ENCODE measurements at regions not wholly inside any gene's neighbourhood (a gene's known extent, or its start where the extent isn't known, plus 50 kb on each side); places are given as distances from the start of the nearest gene placed in this dataset.

DNA sequence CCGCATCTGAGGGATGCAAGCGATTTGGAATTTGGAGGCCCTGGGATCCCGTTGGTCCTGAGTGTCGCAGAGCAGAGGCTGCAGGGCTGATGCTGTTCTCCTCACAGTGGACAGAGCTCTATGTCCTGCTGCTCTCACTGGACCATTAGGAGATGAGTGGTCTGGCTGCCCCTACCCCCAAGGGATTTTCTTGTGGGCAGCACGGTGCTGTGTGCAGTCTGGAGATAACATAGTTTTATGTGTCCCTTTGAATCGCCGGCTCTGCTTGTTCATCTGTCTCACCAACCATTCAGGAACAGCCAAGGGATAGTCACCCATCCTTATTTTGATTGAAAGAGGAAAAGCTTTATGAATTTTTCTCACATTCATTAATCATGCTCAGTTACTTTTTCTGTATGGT, 49.9 kb downstream of the CHRM3 start:
- Mint-ChIP-seq H3K27me3 (peaks cover 11% of the 10 kb centered on the region), H3K36me3 (ENCODE audit: low read depth) (no peaks in the 10 kb centered on the region), H3K27ac (no peak overlapping the region), H3K4me1 (no peaks in the 10 kb centered on the region), H3K4me3 (no peak overlapping the region)
- no peak for DNase-seq
- H3K9me3 ChIP-seq (ENCODE audit: control insufficient read depth, low read length, poor library complexity, severe bottlenecking): no peaks in the 10 kb centered on the region
- no peak for ATAC-seq

DNA sequence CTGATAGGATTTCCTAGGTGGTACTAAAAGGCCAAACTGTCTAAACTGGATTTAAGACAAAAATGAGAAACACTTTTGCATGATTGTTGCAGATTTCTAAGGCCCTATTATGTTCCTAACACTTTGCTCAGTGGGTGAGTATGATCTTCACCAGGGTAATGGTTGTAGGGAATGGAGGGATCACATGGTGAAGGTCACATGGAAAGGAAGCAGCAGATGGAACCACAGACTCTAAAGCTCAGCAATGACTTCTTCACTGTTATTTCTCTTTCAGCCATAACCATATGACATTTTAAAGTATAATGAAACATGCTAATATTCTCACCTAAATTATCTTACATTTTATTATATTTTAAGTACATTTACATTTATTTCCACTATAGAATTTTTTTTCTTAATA, 51.5 kb downstream of the CHRM3 start:
- Mint-ChIP-seq H3K27ac (no peak overlapping the region), H3K27me3 (peaks cover 11% of the 10 kb centered on the region), H3K4me3 (no peak overlapping the region), H3K36me3 (ENCODE audit: low read depth) (no peaks in the 10 kb centered on the region), H3K4me1 (no peaks in the 10 kb centered on the region)
- ATAC-seq (no peak), DNase-seq (no peak)
- no peaks in the 10 kb centered on the region for H3K9me3 ChIP-seq (ENCODE audit: control insufficient read depth, low read length, poor library complexity, severe bottlenecking)

DNA sequence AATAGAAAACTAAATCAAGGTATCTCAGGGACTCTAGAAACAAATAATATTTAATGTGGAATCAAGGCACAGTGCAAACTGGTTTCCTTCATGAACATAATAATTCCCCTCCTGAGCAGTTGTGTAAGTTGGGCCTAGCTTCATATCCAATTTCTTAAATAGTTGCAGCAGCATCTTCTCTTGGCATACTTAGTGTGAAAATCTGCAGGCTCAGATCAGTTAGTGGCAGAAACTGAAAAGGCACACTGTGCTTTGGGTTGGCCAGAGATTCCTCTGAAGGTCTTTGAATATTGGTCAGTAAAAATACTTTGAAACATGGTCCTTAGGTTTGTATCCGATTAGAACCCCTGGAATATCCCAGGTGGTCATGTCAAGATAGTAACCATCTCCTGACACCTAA, 52.5 kb downstream of the CHRM3 start:
- Mint-ChIP-seq H3K27ac (no peak overlapping the region), H3K27me3 (peaks cover 11% of the 10 kb centered on the region), H3K36me3 (ENCODE audit: low read depth) (no peaks in the 10 kb centered on the region), H3K4me1 (no peaks in the 10 kb centered on the region), H3K4me3 (no peak overlapping the region)
- DNase-seq (no peak), ATAC-seq (no peak)
- H3K9me3 ChIP-seq (ENCODE audit: control insufficient read depth, low read length, poor library complexity, severe bottlenecking): no peaks in the 10 kb centered on the region

DNA sequence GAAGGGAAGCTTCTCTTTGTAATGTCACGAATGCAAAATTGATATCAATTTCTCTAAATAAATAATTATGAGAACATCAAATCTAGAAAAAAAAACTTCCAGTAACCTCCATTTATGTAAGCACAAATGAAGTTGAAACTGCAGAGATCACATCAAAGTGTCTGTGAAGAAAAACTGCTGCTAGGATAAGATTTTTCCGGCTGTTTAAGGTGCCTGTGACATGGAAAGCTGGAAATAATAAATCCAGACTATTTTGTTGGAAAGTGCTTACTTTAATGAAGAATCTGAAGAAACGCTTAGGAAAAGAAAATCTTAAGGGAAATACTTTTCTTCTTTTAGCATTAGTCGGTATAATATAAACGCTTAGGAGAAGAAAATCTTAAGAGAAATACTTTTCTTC, 57.0 kb downstream of the CHRM3 start:
- Mint-ChIP-seq H3K4me1 (no peaks in the 10 kb centered on the region), H3K27me3 (peaks cover 3% of the 10 kb centered on the region), H3K4me3 (no peak overlapping the region), H3K27ac (no peak overlapping the region), H3K36me3 (ENCODE audit: low read depth) (no peaks in the 10 kb centered on the region)
- no peaks in the 10 kb centered on the region for H3K9me3 ChIP-seq (ENCODE audit: control insufficient read depth, low read length, poor library complexity, severe bottlenecking)
- ATAC-seq: no peak
- no peak for DNase-seq

DNA sequence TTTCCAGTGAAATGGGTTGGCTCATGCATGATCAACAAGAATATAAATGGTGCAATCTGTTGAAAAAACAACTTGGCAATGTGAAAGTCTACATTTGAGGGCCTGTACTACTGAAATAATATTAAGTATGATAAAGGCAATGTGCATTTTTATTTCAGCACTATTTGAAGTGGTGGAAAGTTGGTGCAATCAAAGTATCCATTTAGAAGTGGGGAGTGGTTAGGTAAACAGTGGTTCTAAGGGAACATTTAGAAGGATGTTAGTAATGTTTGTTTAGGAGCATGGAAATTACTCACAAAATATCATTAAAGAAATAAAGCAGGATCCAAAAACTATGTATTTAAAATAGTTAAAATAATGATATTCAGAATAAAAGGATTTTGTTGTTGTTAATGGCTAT, 60.2 kb downstream of the CHRM3 start:
- H3K27me3 Mint-ChIP-seq: no peaks in the 10 kb centered on the region
- H3K27ac Mint-ChIP-seq: no peak overlapping the region
- ATAC-seq: no peak
- H3K4me3 Mint-ChIP-seq: no peak overlapping the region
- no peaks in the 10 kb centered on the region for H3K9me3 ChIP-seq (ENCODE audit: control insufficient read depth, low read length, poor library complexity, severe bottlenecking)
- no peak for DNase-seq
- H3K36me3 Mint-ChIP-seq (ENCODE audit: low read depth): no peaks in the 10 kb centered on the region
- H3K4me1 Mint-ChIP-seq: no peaks in the 10 kb centered on the region

DNA sequence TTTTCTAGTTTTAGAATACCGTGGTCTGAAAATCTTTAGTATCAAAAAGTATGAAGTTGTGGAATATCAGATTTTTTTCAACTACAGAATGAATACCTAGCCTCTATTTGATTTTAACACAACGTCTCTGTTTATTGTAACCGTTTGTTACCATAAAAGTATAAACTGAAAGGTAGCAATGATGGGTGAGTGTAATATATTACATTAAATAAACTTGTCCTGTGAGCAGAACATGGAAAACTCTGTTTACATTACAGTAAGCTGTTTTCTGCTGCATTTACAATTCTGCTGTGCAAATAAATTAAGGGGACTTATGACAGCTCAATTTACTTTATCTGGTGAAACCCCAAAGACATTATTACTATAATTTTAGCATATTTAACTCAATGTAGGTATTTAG, 62.5 kb downstream of the CHRM3 start:
- H3K27ac Mint-ChIP-seq: no peak overlapping the region
- H3K4me3 Mint-ChIP-seq: no peak overlapping the region
- H3K27me3 Mint-ChIP-seq: no peaks in the 10 kb centered on the region
- no peak for DNase-seq
- no peak for ATAC-seq
- H3K36me3 Mint-ChIP-seq (ENCODE audit: low read depth): no peaks in the 10 kb centered on the region
- no peaks in the 10 kb centered on the region for H3K4me1 Mint-ChIP-seq
- no peaks in the 10 kb centered on the region for H3K9me3 ChIP-seq (ENCODE audit: control insufficient read depth, low read length, poor library complexity, severe bottlenecking)

DNA sequence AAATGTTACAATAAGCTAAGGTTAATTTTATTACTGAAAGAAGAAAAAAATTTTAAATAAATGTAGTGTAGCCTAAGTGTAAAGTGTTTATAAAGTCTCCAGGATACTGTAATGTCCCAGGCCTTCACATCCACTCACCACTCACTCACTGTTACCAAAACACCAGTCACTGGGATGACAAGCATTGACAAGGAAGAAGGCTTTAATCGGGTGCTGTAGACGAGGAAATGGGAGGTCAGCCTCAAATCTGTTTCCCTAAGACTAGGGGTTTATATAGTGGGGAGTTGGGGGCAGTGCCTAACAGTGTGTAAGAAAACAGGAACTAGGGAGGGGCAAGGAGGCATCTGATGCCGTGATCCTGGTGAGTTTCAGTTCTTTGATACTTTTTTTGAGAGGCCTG, 69.4 kb downstream of the CHRM3 start:
- no peak for ATAC-seq
- no peak overlapping the region for H3K27ac Mint-ChIP-seq
- H3K4me1 Mint-ChIP-seq: peaks cover 2% of the 10 kb centered on the region
- peaks cover 3% of the 10 kb centered on the region for H3K9me3 ChIP-seq (ENCODE audit: control insufficient read depth, low read length, poor library complexity, severe bottlenecking)
- no peak overlapping the region for H3K4me3 Mint-ChIP-seq
- H3K36me3 Mint-ChIP-seq (ENCODE audit: low read depth): no peaks in the 10 kb centered on the region
- H3K27me3 Mint-ChIP-seq: no peaks in the 10 kb centered on the region
- no peak for DNase-seq

DNA sequence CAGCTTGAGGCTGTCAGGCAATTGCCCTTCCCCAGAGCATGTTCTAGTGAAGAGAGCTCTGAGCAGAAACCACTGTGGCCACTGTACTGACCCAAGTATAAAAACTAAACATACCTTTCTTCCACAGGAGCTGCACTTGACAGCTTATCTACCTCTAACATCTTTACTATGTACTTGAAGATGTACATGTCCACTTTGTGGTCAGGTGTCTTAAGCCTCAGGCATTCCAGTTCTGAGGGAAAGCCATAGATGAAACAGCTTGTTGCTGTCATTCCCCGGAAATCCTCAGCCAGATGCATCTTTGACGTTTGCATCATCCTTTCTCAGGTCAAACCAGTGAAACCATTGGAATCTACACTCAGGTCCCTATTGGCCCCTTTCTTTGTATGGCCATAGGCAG, 70.4 kb downstream of the CHRM3 start:
- no peaks in the 10 kb centered on the region for H3K27me3 Mint-ChIP-seq
- H3K27ac Mint-ChIP-seq: no peak overlapping the region
- no peak for ATAC-seq
- H3K4me1 Mint-ChIP-seq: peaks cover 2% of the 10 kb centered on the region
- peaks cover 3% of the 10 kb centered on the region for H3K9me3 ChIP-seq (ENCODE audit: control insufficient read depth, low read length, poor library complexity, severe bottlenecking)
- H3K36me3 Mint-ChIP-seq (ENCODE audit: low read depth): no peaks in the 10 kb centered on the region
- DNase-seq: no peak
- no peak overlapping the region for H3K4me3 Mint-ChIP-seq

DNA sequence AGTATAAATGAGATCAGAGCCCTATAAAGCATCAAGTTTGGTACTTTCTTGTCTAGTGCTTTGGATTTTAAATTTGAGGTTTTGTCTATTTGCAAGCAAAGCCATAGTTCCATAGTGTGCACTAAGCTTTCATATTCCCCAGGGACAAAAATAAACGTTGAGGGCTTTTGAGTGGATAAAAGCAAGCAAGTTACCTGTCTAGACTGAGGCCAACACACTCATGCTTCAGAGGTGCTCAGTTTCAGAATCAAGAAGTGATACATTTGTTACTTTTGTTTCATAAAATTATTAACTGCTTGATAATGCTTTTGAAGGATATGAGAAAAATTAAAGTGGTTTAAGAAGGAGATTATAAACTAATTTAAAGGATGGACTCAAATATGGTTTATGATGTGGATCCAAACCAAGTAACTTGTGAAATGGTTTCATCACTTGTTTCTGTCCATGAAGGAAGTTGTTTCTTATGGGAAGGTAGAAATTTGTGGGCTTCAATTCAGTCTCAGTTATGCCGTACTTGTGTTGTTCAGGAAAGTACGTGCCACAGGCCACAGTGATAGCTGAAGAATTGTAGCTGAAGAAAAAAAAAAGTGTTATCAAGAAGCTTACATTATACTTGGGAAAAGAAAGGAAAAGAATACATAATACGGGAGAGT, 71.2 kb downstream of the CHRM3 start:
- peaks cover 3% of the 10 kb centered on the region for H3K9me3 ChIP-seq (ENCODE audit: control insufficient read depth, low read length, poor library complexity, severe bottlenecking)
- Mint-ChIP-seq H3K27ac (no peak overlapping the region), H3K4me3 (peak overlapping the region; percentile 57), H3K36me3 (ENCODE audit: low read depth) (no peaks in the 10 kb centered on the region), H3K4me1 (peaks cover 2% of the 10 kb centered on the region), H3K27me3 (no peaks in the 10 kb centered on the region)
- DNase-seq: no peak
- no peak for ATAC-seq

DNA sequence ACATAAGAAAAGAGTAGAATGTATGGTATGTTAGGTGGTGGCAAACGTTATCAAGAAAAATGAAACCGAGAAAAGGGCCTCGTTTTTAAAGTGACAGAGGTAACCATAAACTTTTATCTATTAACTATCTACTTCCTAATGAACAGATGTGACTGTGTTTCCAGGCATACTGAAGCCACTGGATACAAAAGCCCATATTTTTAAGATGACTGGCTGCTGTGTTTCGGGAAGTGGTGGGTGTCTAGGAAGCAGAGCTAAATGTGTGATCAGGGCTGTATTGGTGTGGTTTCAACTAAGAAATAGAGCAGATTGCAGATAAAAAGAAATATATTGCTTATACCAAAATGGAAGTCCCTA, 71.8 kb downstream of the CHRM3 start:
- Mint-ChIP-seq H3K27ac (no peak overlapping the region), H3K27me3 (no peaks in the 10 kb centered on the region), H3K4me1 (peaks cover 2% of the 10 kb centered on the region), H3K4me3 (peak overlapping the region; percentile 57), H3K36me3 (ENCODE audit: low read depth) (no peaks in the 10 kb centered on the region)
- no peak for ATAC-seq
- H3K9me3 ChIP-seq (ENCODE audit: control insufficient read depth, low read length, poor library complexity, severe bottlenecking): peaks cover 3% of the 10 kb centered on the region
- DNase-seq: no peak

DNA sequence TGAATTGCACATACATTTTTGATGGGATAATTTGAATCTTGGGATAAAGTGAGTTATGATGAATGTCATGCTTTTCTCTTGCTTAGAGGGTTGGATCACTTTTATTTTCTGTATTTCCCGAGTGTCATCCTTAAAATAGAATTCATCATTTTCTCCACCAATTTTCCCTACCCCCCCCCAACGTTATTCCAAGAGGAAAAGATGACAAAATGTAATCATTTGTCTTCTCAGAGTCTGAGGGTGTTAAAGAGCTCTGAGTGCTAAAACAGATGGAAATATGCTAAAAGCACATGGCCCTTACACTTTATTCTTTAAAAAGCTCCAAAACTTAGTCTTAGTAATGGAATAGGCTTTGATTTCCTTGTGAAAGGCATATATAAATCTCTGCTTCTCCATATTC, 81.4 kb downstream of the CHRM3 start:
- Mint-ChIP-seq H3K4me1 (peaks cover 2% of the 10 kb centered on the region), H3K36me3 (ENCODE audit: low read depth) (no peaks in the 10 kb centered on the region), H3K27me3 (peaks cover 9% of the 10 kb centered on the region), H3K4me3 (no peak overlapping the region), H3K27ac (no peak overlapping the region)
- ATAC-seq (no peak), DNase-seq (no peak)
- no peaks in the 10 kb centered on the region for H3K9me3 ChIP-seq (ENCODE audit: control insufficient read depth, low read length, poor library complexity, severe bottlenecking)

DNA sequence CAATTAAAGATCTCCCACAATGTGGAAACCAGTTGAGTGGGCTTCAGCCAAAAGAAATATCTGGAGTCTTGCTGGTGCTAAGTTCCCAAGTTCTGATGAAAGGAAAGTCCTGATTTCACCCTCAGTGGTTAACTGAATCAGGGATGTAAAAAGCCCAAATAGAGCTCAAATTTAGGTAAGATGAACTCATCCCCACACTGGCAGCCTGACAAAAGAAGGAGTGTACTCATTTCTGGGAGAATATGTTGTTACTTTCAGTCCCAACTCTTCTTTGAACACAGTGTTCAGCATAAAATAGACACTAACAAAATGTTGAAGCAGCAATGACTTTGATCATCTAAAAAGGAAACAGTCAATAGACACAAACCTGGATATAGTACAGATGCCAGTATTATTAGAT, 91.7 kb downstream of the CHRM3 start:
- no peak overlapping the region for H3K4me3 Mint-ChIP-seq
- no peak for ATAC-seq

DNA sequence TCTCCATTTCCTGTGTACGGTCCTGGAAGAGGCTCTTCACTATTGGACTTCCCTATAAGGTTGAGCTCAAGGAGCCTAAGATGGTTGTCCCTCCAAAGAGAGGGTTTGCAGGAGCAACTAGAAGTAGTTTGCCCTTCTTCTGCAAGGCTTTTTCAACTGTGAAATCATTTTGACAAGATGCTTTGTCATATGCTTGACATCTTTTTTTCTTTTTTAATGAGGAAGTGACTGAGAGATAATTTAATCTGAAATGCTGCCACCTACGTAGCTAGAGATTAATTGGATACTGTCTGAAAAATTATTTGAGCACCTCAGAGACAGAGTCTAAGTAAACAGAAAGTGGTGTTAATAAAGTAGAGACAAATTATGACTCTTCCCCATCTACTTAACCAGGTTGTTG, 97.0 kb downstream of the CHRM3 start:
- H3K4me1 Mint-ChIP-seq: no peaks in the 10 kb centered on the region
- H3K27me3 Mint-ChIP-seq: no peaks in the 10 kb centered on the region
- no peaks in the 10 kb centered on the region for H3K9me3 ChIP-seq (ENCODE audit: control insufficient read depth, low read length, poor library complexity, severe bottlenecking)
- no peak for DNase-seq
- no peaks in the 10 kb centered on the region for H3K36me3 Mint-ChIP-seq (ENCODE audit: low read depth)
- H3K4me3 Mint-ChIP-seq: no peak overlapping the region
- no peak for ATAC-seq
- H3K27ac Mint-ChIP-seq: no peak overlapping the region

More for the DNA sequence above, 91.7 kb downstream of the CHRM3 start:
- Mint-ChIP-seq H3K4me1 (no peaks in the 10 kb centered on the region), H3K27me3 (no peaks in the 10 kb centered on the region), H3K36me3 (ENCODE audit: low read depth) (no peaks in the 10 kb centered on the region), H3K27ac (no peak overlapping the region)
- DNase-seq: no peak
- H3K9me3 ChIP-seq (ENCODE audit: control insufficient read depth, low read length, poor library complexity, severe bottlenecking): no peaks in the 10 kb centered on the region

DNA sequence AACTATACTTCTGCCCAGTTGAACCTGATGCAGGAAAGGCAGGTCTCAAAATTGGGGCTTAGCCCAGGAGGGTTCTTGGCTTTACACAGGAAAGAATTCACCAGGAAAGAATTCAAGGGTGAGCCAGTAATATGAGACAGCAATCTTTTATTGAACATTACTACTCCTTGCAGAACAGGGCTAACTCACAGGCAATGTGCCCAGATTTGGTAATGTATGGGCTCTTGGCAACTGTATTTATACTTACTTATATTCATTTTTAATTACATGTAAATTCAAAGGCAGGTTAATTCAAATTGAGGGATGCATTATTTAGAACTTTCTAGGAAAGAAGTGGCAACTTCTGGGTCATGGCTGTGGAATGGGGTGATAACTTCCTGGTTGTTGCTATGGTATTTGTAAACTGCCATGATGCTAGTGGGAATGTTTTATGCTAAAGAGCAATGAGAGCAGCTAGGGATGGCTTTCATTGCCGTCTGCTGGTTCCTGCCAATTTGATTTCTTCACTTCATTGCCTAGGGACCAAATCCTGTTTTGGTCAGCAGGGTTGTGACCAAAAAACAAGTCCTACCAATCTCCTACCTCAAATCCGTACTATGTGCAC, 107.5 kb downstream of the CHRM3 start:
- ATAC-seq: no peak
- no peaks in the 10 kb centered on the region for H3K9me3 ChIP-seq (ENCODE audit: control insufficient read depth, low read length, poor library complexity, severe bottlenecking)
- Mint-ChIP-seq H3K27me3 (peaks cover 9% of the 10 kb centered on the region), H3K4me3 (no peak overlapping the region), H3K4me1 (peaks cover 7% of the 10 kb centered on the region), H3K27ac (no peak overlapping the region), H3K36me3 (ENCODE audit: low read depth) (no peaks in the 10 kb centered on the region)
- DNase-seq: no peak

Measured in T-helper 17 cell (primary cell).